ENCODE measurements at regions not wholly inside any gene's neighbourhood (a gene's known extent, or its start where the extent isn't known, plus 50 kb on each side); places are given as distances from the start of the nearest gene placed in this dataset.
"Not testable (repeated sequence)": the region's sequence is repeated elsewhere in the genome, so short reads cannot be mapped to it uniquely, and the experiment has no call there.

DNA sequence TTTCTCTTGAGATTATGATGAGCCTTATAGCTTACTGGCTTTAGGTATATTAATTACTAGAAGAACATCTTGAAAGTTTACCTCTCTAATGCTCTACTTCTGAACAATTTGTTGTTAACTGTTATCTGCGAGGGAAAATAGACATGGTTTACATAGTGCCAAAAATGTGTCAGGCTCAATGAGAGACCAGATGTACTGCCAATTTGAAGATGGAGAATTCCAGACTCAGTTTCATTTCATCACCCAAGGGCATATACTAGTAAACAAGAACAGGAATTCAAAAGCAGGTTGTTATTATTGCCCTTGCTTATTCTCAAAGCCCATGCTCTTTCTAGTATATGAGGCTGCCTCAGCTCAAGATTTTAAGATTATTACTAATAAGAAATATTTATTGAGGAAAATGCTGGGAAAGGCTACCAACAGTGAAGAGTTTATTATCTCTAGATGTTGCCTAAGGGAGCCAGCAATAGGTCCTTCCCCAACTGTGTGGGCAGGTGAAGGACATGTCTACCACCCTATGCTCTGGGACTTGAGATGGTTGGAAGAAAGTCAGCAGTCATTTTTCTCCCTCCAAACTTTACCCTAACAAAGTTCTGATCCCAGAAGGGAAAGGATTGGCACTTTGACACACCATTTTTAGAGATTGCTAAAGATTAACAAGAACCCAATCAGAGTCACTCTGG lies 792.7 kb downstream of the METTL4 start:
- H2AFZ ChIP-seq (ENCODE audit: low read depth, low read length), result no peak overlapping the region
- H3K4me1 ChIP-seq (ENCODE audit: low read length), result no peaks in the 10 kb centered on the region
- H3K36me3 ChIP-seq (replicated peaks; ENCODE audit: low read depth, low read length), result no peaks in the 10 kb centered on the region
- no peak overlapping the region for H3K9ac ChIP-seq (ENCODE audit: low read length)
- no peak for TF ChIP-seq EZH2phosphoT487 (IDR thresholded peaks at IDR 0.05; ENCODE audit: low read depth)
- TF ChIP-seq, protein P1, sequence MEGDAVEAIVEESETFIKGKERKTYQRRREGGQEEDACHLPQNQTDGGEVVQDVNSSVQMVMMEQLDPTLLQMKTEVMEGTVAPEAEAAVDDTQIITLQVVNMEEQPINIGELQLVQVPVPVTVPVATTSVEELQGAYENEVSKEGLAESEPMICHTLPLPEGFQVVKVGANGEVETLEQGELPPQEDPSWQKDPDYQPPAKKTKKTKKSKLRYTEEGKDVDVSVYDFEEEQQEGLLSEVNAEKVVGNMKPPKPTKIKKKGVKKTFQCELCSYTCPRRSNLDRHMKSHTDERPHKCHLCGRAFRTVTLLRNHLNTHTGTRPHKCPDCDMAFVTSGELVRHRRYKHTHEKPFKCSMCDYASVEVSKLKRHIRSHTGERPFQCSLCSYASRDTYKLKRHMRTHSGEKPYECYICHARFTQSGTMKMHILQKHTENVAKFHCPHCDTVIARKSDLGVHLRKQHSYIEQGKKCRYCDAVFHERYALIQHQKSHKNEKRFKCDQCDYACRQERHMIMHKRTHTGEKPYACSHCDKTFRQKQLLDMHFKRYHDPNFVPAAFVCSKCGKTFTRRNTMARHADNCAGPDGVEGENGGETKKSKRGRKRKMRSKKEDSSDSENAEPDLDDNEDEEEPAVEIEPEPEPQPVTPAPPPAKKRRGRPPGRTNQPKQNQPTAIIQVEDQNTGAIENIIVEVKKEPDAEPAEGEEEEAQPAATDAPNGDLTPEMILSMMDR (IDR thresholded peaks at IDR 0.05; ENCODE audit: low read depth, low read length), result no peak
- H3K4me2 ChIP-seq (ENCODE audit: low read length), result no peak overlapping the region
- H3K27me3 ChIP-seq (ENCODE audit: low read depth, low read length), result no peaks in the 10 kb centered on the region
- H4K20me1 ChIP-seq (ENCODE audit: insufficient read depth, low read length), result no peaks in the 10 kb centered on the region
- H3K27ac ChIP-seq (ENCODE audit: low read length), result no peak overlapping the region
- H3K4me3 ChIP-seq (ENCODE audit: low read length), result no peak overlapping the region
- H3K9me3 ChIP-seq (ENCODE audit: insufficient read depth, low read length), result no peaks in the 10 kb centered on the region
- H3K79me2 ChIP-seq (ENCODE audit: low read length), result no peaks in the 10 kb centered on the region

DNA sequence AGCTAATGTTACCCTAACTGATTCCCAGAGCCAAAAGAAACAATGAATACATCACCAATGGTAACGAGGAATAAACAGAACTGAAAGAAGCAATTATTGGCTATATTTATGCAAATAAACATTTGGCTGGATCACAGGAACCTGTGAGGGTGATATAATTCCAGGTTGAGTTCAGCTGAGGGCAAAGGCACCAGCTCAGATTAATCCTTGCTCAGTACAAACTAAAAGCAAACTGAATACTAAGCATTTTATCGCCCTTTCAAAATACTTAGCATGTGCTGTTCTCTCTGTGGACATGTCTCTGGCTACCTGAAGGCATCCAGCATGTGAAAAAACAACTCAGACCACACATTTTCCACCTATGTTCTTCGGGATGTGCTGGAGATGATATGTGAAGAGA lies 791.7 kb downstream of the METTL4 start:
- Histone ChIP-seq H2AFZ (ENCODE audit: low read depth, low read length) (no peak overlapping the region), H3K4me2 (ENCODE audit: low read length) (no peak overlapping the region), H3K79me2 (ENCODE audit: low read length) (no peaks in the 10 kb centered on the region), H3K9ac (ENCODE audit: low read length) (no peak overlapping the region), H3K27ac (ENCODE audit: low read length) (no peak overlapping the region), H3K9me3 (ENCODE audit: insufficient read depth, low read length) (no peaks in the 10 kb centered on the region), H3K4me1 (ENCODE audit: low read length) (no peaks in the 10 kb centered on the region), H4K20me1 (ENCODE audit: insufficient read depth, low read length) (no peaks in the 10 kb centered on the region), H3K36me3 (replicated peaks; ENCODE audit: low read depth, low read length) (no peaks in the 10 kb centered on the region), H3K27me3 (ENCODE audit: low read depth, low read length) (no peaks in the 10 kb centered on the region), H3K4me3 (ENCODE audit: low read length) (no peak overlapping the region)
- no peak for TF ChIP-seq EZH2phosphoT487 (IDR thresholded peaks at IDR 0.05; ENCODE audit: low read depth)
- TF ChIP-seq, protein P1 (IDR thresholded peaks at IDR 0.05; ENCODE audit: low read depth, low read length), result no peak

DNA sequence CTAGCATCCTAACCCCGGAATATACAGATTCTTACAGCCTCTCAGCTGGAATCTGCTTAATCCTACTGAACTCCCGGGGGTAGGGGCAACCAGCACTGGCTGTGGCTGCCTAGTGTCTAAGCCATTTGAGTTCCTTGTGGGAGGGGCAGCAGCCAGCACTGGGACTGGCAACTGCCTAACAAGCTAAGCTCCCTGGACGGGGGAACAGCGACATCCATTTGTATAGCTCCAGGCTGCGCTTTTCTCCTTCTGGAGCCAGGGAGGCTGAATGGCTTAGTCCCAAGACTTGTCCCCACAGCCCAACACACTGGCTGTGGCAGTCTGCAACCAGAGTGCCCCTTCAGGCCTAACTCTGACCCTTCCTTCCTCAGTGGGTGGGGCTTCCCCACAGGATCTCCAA lies 787.2 kb downstream of the METTL4 start:
- TF ChIP-seq EZH2phosphoT487 (IDR thresholded peaks at IDR 0.05; ENCODE audit: low read depth), result no peak
- TF ChIP-seq, protein P1 (IDR thresholded peaks at IDR 0.05; ENCODE audit: low read depth, low read length), result no peak
- Histone ChIP-seq H3K36me3 (replicated peaks; ENCODE audit: low read depth, low read length) (no peaks in the 10 kb centered on the region), H4K20me1 (ENCODE audit: insufficient read depth, low read length) (no peaks in the 10 kb centered on the region), H3K27ac (ENCODE audit: low read length) (no peak overlapping the region), H3K4me1 (ENCODE audit: low read length) (no peaks in the 10 kb centered on the region), H3K9ac (ENCODE audit: low read length) (no peak overlapping the region), H3K9me3 (ENCODE audit: insufficient read depth, low read length) (no peaks in the 10 kb centered on the region), H3K4me2 (ENCODE audit: low read length) (no peak overlapping the region), H2AFZ (ENCODE audit: low read depth, low read length) (no peak overlapping the region), H3K4me3 (ENCODE audit: low read length) (no peak overlapping the region), H3K79me2 (ENCODE audit: low read length) (no peaks in the 10 kb centered on the region), H3K27me3 (ENCODE audit: low read depth, low read length) (no peaks in the 10 kb centered on the region)

DNA sequence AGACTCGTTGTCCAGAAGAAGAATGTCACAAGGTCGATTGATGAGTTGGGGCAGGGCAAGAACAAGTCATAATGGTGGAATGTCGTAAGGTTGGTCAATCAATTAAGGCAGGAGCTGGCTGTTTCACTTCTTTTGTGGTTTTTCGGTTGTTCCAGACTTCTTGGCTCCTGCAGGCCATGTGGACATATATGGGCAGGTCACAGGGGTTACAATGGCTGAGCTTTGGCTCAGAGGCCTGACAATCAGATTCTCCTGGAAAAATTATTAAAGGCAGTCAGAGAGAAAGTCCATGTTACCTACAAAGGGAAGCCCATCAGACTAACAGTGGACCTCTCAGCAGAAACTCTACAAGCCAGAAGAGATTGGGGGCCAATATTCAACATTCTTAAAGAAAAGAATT lies 785.3 kb downstream of the METTL4 start:
- H3K27ac ChIP-seq (ENCODE audit: low read length); H3K9me3 ChIP-seq (ENCODE audit: insufficient read depth, low read length); H2AFZ ChIP-seq (ENCODE audit: low read depth, low read length); H3K4me1 ChIP-seq (ENCODE audit: low read length); H3K36me3 ChIP-seq (replicated peaks; ENCODE audit: low read depth, low read length); H3K4me3 ChIP-seq (ENCODE audit: low read length); H4K20me1 ChIP-seq (ENCODE audit: insufficient read depth, low read length); H3K9ac ChIP-seq (ENCODE audit: low read length); H3K79me2 ChIP-seq (ENCODE audit: low read length); H3K4me2 ChIP-seq (ENCODE audit: low read length); H3K27me3 ChIP-seq (ENCODE audit: low read depth, low read length): not testable (repeated sequence)

Measured in OCI-LY3 (cell line).